GM18870 (cell line): ENCODE measurements at regions not wholly inside any gene's neighbourhood (a gene's known extent, or its start where the extent isn't known, plus 50 kb on each side); places are given as distances from the start of the nearest gene placed in this dataset.
"Not testable (repeated sequence)": the region's sequence is repeated elsewhere in the genome, so short reads cannot be mapped to it uniquely, and the experiment has no call there.

ENCODE experiments used
- ATAC-seq: cut with Tn5 transposase; IDR thresholded peaks from one replicate; pipeline ENCODE4 v1.9.1; 2021; ENCODE audit warnings: moderate library complexity; ENCODE audit not compliant: unreplicated experiment

DNA sequence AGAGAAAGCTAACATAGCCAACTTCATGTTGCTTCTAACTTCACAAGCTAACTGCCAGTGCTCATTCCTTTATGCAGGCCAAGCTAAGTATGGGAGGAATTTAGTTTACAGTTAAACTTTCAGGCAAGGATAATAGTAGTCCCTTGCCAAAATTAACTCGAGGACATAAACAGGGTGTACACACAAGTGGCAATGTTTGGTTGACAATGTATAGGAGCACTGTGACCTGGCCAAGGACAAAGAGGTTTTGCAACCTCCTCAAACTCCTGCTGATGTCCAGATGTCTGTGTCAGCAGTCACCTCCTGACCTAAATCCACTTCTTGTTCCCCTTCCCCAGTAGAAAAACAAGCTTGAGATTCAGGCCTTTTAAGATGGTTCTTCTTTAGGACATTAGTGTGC, 494.6 kb upstream of the KLF6 start:
- no peak for ATAC-seq

DNA sequence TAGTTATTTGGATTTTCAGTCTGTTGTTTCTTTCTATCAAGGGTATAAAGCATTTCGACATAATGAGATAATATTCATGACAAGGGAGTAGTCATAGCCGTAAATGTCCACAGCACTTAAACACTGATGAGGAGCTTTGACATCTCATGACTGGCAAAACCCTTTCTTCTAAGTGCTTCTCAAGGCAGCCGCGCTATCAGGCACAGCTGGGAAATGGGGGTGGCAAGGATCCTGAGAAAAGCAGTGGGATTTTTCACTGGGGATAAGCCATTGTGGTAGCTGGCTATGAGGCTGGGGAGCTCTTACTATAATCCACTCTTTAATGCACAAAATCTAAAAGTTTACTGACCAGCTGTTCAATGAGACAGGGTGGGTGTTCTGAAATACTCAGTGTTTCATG, 493.2 kb upstream of the KLF6 start:
- no peak for ATAC-seq

DNA sequence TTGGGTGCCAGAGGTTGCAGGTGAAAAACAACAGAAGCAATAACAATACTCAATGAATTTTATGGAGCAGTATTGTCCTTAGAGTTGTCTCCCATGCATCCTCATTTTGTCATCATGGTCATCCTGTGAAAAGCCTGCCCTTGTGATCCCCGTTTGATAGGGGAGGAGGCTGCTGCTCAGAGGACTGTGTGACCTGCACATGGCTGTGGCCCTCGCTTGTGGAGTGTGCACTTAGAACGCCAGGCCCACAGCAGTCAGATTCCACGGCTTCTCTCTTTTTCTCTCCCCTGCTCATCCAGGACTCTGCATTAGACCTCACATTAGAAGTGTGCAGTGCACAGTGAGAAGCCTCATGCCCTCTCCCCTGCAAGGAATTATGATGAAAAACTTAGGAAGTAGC, 491.1 kb upstream of the KLF6 start:
- no peak for ATAC-seq

DNA sequence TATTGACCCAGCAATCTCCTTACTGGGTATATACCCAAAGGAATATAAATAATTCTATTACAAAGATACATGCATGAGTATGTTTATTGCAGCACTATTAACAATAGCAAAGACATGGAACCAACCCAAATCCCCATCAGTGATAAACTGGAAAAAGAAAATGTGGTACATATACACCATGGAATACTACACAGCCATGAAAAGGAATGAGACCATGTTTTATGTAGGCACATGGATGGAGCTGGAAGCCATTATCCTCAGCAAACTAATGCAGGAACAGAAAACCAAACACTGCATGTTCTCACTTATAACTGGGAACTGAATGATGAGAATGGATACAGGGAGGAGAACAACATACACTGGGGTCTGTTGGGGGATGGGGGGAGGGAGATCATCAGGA, 489.7 kb upstream of the KLF6 start:
- ATAC-seq = not testable (repeated sequence)

DNA sequence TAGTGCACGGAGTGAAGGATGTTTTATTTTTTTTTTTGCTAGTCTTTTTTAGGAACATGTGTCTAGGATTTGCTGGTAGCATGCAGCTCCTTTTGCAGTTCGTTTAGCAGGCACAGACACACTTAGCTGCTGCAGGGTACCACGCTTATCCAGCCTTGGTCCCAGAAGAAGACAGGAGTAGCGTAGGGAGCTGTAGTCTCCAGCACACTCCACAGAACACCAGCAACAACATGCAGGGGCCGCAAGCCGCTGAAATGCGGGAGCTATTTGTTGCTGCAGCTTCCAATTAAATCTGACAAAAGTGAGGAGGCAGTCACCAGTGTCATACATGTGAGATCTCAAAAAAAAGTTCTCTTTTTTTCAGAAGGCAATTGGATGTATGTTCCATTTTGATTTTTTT, 486.2 kb upstream of the KLF6 start:
- no peak for ATAC-seq

DNA sequence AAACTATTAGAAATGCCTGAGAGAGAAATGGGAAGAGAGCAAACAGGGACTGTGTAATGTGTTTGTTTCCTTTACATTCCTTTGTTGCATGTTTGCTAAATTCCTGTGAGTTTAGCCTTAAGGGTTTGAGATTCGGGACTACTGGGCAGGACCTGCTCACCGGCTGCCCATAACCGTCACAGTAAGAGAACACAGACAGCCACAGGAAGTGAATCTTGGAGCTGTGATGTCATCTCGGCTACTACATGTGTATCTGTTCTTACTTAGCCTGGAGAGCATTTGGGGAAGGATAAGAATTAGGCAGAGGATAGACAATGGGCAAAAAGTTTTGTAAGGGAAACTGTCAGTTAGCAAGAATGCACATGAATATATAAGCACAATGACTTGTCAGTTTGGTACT, 485.1 kb upstream of the KLF6 start:
- no peak for ATAC-seq

DNA sequence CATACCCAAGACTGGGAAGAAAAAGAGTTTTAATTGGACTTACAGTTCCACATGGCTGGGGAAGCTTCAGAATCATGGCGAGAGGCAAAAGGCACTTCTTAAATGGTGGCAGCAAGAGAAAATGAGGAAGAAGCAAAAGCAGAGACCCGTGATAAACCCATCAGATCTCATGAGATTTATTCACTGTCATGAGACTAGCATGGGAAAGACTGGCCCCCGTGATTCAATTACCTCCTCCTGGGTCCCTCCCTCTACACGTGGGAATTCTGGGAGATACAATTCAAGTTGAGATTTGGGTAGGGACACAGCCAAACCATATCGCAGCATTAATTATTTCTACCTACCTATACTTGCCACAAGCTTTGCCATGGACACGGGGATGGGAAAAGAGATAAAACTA, 483.5 kb upstream of the KLF6 start:
- ATAC-seq = not testable (repeated sequence)

DNA sequence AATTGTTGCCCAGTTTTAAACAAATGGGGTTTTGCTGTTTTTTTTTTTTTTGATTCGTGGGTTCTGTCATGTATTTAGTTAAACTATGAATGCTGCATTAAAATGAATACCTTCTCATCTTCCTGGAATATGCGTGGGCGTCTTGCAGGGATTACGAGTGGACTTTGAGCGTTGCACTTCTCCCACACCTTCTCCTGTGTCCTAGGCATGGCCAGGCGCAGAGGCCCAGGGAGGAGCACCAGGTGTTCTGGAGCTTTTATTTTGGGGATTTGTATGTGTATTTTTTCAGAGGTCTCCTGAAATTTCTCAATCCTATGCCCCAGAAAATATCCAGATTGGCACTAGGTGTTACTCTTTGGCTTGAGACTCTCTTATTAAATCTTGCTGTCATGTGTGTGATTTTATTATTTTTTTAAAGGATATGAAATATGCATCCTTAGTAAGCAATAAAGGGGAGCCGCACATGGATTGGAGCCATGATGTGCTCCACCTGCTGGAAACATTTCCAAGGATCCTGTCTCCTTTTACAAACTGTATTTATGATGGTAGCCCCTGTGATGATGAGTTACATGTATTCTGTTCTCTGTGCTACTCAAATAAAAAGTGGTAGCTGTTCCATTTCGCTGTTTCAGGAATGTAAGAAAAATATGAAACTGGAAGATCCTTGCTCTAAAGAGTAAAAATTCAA, 482.2 kb upstream of the KLF6 start:
- ATAC-seq = no peak

DNA sequence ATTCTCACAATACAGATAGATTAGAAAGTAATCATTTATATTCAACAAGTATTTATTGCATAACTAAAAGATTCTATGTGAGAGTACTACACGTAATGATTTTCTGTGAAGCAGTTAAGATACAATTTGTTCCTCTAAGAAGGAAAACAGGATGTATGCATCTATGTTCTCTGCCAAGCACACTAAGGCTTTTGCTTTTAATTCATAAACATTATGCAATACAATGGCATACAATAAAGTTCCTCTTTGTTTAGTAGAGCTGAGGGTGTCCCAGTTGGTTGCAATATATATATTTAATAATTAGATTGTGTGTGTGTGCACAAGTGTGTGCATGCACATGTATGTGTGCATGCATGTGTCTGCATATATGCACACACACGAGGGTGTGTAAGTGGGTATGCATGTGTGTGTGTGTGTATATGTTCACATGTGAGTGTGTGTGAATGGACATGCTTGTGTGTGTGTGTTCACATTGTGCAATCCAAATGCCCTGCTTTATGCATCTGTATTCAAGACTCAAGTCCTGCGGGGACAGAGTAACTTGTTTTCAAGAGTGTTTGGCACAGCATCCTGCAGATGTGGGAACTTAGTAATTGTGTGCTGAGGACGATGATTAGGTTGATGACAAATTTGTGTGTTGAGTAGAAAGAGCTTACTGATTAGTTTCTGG, 481.5 kb upstream of the KLF6 start:
- no peak for ATAC-seq

DNA sequence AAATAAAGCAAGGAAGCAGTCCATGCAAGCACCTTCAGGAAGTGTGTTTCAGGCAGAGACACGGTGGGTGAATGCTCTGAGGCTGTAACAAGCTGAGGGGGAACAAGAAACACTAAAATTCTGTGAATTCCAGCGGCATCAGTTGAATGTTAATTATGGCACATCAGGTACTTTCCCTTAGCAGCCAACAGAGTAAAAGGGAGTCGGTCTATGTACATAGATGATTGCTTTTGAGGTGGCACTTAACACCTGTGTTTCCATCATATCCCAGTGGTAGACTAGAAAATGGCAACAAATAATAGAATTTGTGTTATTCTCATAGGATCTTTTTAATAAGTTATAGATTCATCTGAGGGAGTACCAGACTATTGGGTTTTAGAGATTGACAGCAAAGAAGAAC, 481.0 kb upstream of the KLF6 start:
- no peak for ATAC-seq

DNA sequence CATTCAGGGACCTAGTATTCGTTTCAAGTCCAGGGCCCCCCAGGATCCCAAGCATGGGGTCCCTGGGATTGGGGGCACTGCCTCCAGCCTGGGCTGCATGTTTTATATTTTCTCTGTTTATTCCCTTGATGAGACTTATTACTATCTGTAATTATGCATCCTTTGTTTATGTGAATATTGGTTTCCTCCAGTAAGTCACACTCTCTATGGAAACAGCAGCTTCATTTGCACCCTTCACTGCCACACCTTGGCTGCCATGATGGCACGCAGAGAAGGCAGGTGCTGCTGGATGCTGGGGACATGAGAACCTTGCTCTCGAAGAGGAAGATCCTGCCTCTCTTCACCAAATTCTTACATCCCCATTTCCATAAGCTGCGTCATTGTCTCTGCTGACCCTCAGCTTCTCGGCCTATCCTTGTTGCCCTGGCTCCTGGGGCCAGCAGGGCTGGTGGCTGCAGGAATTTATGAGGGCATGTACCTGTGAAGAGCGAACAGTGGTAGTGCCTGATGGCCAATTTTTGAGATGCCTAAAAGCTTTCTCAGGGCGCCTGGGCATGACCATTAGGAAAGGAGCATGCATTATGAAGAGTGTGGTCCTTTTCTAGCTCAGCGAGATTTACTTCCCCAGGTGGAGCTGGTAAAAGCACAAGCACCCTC, 479.3 kb upstream of the KLF6 start:
- no peak for ATAC-seq

DNA sequence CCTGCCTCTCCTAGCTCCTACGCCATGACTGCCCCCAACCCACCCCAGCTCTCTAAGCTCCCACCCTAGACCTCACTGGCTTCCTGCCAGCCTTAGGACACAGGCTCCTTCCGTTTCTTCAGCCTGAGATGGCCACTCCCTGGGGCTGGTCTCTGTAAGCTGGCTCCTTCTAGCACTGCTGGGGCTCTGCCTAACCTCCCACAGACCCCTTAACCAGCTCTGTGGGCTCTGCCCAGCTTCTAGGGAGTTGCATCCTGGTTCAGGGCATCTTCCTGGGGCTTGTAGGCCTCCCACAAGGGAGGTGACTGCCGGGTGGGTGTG, 478.6 kb upstream of the KLF6 start:
- no peak for ATAC-seq

DNA sequence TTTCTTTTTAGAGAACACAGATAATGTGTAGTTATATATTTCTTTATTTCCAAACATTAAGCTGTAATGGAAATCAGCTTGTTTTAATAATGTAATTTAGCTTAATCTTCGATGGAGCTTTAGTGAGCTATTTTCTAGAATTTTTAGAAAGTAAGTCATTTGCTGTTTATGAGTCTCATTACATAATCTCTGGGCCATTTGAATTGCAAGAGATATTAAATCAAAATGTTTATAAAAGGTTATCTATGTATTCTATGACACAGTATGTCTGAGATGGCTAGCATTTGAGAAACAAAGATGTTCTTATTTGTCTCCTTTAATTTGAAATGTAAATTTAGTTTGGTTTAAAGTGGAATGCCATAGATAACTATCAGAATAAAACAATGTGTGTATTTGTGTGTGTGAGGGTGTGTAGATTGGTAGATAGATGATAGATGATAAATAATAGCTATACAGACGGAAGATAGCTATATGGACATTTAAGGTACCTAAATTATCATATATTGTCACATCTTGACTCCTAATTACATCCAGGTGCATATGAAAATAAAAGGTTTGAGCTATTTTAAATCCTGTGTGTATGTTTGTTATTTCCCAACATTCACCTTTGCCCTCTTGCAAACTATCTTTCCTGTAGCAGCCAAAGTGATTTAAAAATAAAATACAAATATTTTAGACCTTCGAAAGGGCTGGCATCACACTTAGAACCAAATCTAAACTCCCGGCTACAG, 478.0 kb upstream of the KLF6 start:
- ATAC-seq = no peak

DNA sequence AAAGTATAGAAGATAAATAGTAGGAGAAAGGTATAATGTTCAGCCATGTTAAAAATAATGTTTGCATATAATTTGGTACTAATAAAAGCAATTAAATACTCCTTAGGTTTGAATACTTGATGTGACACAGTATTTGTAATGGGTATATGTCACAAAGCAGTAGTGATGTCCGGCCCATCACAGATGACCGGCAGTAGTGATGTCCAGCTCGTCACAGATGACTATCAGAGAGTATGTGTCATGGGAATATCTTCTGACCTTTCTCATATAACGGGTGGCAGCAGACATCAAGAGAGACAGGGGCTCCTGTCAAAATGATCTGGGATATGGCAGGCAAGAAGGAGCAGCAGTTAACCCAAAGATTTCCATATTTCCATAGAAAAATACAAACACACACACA, 477.4 kb upstream of the KLF6 start:
- ATAC-seq = no peak

DNA sequence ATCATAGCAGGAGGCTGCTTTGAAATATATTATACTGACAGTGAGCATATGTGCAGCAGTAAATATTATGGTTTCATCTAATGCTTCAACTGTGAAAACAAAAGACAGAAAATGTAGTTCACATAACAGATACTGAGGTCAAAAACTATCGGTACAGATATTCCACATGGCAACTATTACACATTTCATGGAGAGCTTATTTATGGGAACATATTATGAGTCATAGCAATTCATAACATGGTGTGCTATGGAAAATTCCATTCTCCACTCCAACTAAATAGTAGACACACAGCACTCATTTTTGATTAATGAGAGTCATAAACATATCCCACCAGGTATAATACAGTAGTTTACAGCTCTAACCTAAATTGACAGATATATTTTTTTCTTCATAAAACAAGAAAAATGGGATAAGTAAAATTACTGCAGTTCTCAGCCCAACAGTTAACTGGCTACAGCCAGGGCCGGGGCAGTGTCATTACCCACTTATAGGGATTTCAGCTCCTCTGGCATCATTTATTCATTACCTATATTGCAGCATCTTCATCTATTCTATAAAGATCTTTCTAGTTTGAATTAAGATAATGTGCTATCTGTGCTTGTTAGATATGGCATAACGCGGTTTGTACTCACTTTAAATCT, 475.6 kb upstream of the KLF6 start:
- no peak for ATAC-seq

DNA sequence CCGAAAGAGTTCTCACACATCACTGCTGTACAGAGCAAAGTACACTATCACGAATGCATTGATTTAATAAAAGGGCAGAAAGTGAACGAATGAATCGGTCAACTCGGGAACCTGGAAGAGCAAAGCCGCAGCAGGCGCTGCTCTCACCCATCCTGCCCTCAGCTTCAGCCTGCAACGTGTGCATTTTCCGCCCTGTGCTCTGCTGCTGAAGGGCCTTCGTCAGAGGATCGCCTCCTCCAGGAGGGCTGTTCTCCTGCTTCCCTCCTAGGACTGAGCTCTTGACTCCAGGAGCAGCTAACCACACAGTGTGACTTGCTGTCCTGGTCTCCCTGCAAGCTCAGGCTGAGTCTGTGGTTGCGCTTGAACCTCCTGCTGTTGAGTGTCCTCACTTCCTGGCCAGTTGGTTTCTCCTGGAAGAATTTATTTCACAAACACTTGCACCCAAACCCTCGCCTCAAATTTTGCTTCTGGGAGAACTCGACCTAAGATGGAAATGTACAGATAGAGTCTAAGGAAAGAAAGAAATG, 473.0 kb upstream of the KLF6 start:
- ATAC-seq = no peak

DNA sequence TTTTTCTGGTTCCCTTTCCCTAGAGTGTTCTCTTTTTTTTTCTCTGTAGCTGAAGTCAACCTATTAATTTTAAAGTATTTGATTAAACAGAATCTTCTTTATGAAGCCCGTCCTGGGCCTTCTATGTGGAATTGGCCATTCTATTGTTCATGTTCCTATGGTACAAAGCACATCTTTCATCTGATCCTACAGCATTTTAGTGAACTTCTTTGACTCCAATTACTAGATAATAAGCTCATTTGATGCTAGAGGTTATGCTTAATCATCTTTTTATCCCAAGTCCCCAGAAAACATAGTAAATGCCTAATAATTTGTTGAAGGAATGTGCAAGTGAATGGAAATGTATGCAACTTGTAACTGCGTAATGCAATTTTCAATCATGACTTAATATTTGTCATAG, 472.0 kb upstream of the KLF6 start:
- ATAC-seq = no peak

DNA sequence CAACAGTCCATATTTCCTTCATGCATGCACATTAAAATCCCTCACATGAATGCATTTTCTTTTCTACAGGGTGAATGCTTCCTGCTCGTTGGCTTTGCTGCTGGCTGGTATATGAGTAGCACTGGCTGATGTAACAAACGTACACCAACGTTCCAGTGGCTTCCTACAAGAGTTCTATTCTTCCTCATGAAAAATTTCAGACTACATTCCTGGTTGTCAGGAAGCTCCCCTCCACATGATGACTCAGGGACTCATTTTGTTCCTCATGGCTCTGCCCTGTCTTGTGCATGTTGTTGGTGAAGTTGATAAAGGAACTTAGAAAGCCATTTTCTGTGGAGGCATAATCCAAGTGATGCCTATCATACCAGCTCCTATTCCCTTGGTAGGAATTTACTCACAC, 470.7 kb upstream of the KLF6 start:
- no peak for ATAC-seq

DNA sequence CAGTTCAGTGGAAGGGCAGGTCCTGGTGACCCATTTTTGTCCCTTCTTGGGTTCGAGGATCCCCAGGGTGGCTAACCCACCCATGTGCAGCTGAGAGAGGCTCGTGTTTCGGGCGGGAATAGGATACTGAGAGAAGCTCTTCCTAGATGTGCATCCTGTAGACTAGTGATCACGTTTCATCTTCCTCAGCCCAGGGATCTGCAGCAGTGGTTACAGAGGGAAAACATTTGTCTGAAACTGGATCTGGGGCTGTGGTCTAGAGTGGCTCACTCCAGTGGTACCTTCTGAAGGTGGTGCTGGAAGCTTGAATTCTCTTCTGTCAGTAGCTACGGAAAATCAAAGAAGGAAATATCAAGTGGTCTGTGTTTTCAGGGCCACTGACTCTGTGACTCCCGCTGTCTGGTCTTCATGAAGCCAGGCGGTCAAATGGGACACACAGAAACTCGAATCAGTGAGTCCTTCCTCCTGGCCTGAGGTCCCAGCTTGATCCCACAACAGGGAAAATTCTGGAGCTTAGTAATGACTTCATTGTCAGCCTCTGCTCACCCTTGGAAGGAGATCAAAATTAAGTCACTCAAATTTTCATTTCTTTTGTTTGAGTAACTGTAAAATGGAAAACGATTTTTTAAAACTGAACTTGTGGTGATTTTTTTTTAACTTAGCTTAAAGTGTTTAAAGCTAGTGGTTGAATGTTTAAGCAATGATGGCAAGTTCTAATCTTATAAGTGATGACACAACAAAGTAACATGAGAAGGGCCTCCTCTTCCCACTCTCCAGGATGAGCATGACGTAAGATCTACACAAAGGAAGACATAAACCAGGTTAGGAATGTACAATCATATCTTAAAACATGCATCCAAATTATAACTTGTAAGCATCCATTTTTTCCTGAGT, 469.3 kb upstream of the KLF6 start:
- ATAC-seq = no peak

DNA sequence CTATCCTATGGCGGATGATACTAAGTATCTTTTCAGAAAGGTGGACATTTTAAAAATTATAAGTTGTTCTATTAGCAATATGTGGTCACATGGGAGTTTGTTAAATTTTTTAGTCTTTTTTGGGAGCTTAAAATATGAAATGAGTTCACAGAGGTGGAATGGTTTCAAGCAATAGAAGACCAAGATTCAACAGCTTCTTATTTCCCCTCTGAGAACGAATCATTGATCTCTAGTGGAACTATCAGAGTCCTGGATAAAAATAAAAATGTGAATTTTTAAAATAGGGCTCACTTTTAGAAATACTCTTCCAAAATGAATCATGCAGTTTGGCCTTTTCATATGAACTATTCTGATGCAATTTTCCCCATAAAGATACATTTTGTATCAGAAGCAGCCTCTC, 467.7 kb upstream of the KLF6 start:
- no peak for ATAC-seq
